ENCODE measurements at regions not wholly inside any gene's neighbourhood (a gene's known extent, or its start where the extent isn't known, plus 50 kb on each side); places are given as distances from the start of the nearest gene placed in this dataset.

GRCh38 chr12:114185036-114185435 lies 218.9 kb upstream of the RBM19 start:
- TF ChIP-seq CTCF (conservative IDR thresholded peaks at IDR 0.05) (no peak), ZFX (IDR thresholded peaks at IDR 0.05) (no peak)
